ENCODE measurements at regions not wholly inside any gene's neighbourhood (a gene's known extent, or its start where the extent isn't known, plus 50 kb on each side); places are given as distances from the start of the nearest gene placed in this dataset.
"Not testable (repeated sequence)": the region's sequence is repeated elsewhere in the genome, so short reads cannot be mapped to it uniquely, and the experiment has no call there.

DNA sequence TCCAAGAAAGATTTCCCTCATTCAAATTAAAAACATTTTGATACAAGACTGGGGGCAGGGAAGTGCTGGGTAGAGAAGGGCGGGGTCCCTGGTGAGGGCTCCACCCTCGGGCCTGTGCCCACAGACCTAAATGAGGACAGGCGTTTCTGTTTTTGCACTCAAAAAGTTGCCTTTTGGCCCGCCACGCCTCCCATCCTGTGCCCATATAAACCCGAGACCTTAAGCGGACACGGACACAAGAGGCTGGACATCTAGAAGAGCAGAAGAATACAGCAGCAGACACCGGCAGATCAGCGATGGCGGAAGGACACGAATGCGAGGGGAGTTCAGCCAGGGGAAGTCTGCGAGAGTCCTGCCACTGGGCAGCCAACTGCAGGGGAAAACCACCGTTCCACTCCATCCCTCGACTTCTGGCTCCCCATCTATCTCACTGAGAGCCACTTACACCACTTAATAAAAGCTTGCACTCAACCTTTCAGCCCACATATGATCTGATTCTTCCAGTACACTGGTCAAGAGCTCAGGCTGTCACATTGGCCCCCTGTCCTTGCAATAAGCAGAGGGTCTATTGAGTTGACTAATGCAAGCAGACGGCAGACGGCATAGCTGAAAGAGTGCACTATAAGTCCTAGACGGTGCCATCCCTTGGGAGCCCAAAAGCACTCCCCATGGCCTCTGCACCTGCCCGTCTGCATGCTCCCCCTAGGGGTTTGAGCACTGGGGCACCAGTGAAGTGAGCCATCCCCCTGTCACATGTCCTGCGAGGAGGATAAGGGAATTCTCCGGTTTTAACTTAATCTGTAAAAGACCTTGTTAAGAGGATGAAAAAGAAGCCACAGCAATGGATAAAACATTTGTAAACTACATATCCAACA is 181.8 kb upstream of the PRSS1 start:
- Mint-ChIP-seq H3K36me3 (ENCODE audit: insufficient read depth) (no peaks in the 10 kb centered on the region), H3K4me1 (ENCODE audit: low read depth in 2 of 2) (no peaks in the 10 kb centered on the region), H3K9me3 (no peaks in the 10 kb centered on the region), H3K27me3 (peaks cover 12 to 14% of the 10 kb centered on the region in 2 donors), H3K4me3 (no peak overlapping the region), H3K27ac (no peak overlapping the region)
- ATAC-seq (replicated peaks) (no peak), DNase-seq (no peak)

DNA sequence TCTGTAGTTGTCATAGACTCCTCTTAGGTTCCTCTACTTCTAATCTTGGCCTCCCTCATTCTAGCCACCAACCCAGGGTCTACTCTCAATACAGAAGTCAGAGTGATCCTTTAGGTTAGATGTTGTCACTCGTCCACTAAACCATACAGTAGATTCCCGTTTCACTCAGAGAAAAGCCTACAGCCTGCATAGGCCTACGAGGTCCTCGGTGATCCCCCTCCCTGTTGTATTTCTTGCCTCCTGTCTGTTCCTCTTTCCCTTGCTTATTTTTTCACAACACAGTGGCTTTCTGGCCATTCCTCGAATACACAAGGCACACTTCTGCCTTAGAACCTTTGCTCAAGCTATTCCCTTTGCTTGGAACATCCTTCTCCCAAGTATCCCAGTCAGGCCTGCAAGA is 183.0 kb upstream of the PRSS1 start:
- DNase-seq (no peak), ATAC-seq (replicated peaks) (no peak)
- Mint-ChIP-seq H3K27ac (no peak overlapping the region), H3K4me3 (no peak overlapping the region), H3K9me3 (no peaks in the 10 kb centered on the region), H3K36me3 (ENCODE audit: insufficient read depth) (no peaks in the 10 kb centered on the region), H3K4me1 (ENCODE audit: low read depth in 2 of 2) (no peaks in the 10 kb centered on the region), H3K27me3 (peaks cover 5 to 20% of the 10 kb centered on the region in 2 donors)

DNA sequence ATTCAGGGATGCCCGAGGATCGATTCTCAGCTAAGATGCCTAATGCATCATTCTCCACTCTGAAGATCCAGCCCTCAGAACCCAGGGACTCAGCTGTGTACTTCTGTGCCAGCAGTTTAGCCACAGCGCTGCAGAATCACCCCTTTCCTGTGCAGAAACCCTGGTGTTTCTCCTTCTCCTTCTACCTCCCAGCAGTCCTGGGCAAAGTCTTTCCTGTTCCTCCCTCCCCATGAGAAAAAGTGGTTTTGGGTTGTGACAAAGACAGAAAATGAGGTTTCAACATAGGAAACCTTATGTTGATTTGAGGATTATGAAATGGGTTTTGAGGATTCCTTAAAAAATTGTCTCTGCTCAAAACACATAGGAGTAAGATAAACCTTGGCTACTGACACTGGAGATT is 185.1 kb upstream of the PRSS1 start:
- H3K9me3 Mint-ChIP-seq; ATAC-seq (replicated peaks); H3K27ac Mint-ChIP-seq; H3K4me1 Mint-ChIP-seq (ENCODE audit: low read depth in 2 of 2); DNase-seq; H3K36me3 Mint-ChIP-seq (ENCODE audit: insufficient read depth); H3K4me3 Mint-ChIP-seq: not testable (repeated sequence)
- peaks cover 0 to 11% of the 10 kb centered on the region in 2 donors for H3K27me3 Mint-ChIP-seq

DNA sequence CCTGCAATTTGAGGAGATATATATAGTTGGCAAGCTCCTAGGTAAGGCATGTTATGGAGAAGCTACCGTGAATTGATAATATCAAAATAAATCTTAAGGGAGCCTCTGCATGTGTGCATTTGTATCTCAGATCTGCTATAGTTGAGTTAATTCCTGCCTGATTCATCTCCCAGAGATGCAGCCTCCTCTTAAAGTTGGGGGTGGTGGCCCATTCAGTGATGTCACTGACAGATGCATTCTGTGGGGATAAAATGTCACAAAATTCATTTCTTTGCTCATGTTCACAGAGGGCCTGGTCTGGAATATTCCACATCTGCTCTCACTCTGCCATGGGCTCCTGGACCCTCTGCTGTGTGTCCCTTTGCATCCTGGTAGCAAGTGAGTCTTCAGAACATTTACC is 185.8 kb upstream of the PRSS1 start:
- Mint-ChIP-seq H3K36me3 (ENCODE audit: insufficient read depth) (no peaks in the 10 kb centered on the region), H3K27me3 (peaks cover 0 to 13% of the 10 kb centered on the region in 2 donors), H3K27ac (no peak overlapping the region), H3K4me1 (ENCODE audit: low read depth in 2 of 2) (no peaks in the 10 kb centered on the region), H3K9me3 (no peaks in the 10 kb centered on the region), H3K4me3 (no peak overlapping the region)
- ATAC-seq (replicated peaks) (no peak), DNase-seq (no peak)

DNA sequence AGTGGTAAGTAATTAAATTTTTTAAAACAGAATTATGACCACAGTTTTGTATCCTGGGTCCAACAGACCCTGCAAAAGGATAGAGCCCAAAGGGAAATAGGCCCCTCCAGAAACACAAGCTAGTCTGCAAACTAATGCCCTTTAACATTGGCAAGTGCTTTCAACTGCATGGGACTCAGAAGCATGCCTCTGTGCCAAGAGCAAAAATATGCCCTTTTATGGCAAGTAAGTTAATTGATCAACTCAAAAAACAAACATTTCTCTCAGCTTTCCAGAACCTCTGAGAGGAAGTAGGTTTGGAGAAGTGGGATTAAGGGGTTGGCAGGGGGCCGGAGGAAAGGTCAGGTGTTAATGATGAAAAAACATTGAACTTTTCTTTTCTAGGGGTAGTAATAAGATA is 186.6 kb upstream of the PRSS1 start:
- Mint-ChIP-seq H3K27me3 (peaks cover 2 to 21% of the 10 kb centered on the region in 2 donors), H3K27ac (no peak overlapping the region), H3K4me3 (no peak overlapping the region), H3K36me3 (ENCODE audit: insufficient read depth) (no peaks in the 10 kb centered on the region), H3K4me1 (ENCODE audit: low read depth in 2 of 2) (peaks cover 4 to 5% of the 10 kb centered on the region in 2 donors), H3K9me3 (no peaks in the 10 kb centered on the region)
- ATAC-seq (replicated peaks) (no peak), DNase-seq (no peak)

DNA sequence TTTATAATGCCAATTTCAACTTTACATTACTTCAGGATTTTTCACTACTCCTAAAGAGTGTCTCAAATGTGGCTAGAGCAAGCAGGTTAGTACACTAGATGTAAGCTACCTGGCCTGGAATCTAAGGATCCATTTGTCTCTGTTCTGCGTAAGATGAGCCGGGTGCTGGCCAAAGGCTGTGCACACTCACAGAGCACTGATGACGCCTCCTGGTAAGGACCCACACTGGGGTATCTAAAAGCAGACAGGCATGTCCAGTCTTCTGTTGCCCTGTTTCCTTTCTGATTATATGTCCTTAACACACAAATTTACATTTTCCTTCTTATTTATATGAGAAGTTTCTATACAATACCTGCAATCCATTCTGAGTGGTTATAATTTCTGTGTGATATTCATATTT is 187.9 kb upstream of the PRSS1 start:
- ATAC-seq (replicated peaks); DNase-seq; H3K4me3 Mint-ChIP-seq; H3K27ac Mint-ChIP-seq; H3K36me3 Mint-ChIP-seq (ENCODE audit: insufficient read depth); H3K9me3 Mint-ChIP-seq; H3K4me1 Mint-ChIP-seq (ENCODE audit: low read depth in 2 of 2): not testable (repeated sequence)
- peaks cover 7 to 27% of the 10 kb centered on the region in 2 donors for H3K27me3 Mint-ChIP-seq

DNA sequence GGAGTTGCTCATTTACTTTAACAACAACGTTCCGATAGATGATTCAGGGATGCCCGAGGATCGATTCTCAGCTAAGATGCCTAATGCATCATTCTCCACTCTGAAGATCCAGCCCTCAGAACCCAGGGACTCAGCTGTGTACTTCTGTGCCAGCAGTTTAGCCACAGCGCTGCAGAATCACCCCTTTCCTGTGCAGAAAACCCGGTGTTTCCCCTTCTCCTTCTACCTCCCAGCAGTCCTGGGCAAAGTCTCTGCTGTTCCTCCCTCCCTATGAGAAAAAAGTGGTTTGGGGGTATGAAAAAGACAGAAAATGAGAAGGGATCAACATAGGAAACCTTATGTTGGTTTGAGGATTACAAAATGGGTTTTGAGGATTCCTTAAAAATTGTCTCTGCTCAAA is 188.5 kb upstream of the PRSS1 start:
- H3K4me3 Mint-ChIP-seq; H3K9me3 Mint-ChIP-seq; DNase-seq; H3K27ac Mint-ChIP-seq; H3K4me1 Mint-ChIP-seq (ENCODE audit: low read depth in 2 of 2); ATAC-seq (replicated peaks); H3K36me3 Mint-ChIP-seq (ENCODE audit: insufficient read depth): not testable (repeated sequence)
- H3K27me3 Mint-ChIP-seq: peaks cover 10 to 33% of the 10 kb centered on the region in 2 donors

DNA sequence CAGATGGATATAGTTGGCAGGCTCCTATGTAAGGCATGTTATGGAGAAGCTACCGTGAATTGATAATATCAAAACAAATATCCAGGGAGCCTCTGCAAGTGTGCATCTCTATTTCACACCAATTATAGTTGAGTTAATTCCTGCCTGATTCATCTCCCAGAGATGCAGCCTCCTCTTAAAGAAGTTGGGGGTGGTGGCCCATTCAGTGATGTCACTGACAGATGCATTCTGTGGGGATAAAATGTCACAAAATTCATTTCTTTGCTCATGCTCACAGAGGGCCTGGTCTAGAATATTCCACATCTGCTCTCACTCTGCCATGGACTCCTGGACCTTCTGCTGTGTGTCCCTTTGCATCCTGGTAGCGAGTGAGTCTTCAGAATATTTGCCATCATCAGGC is 189.1 kb upstream of the PRSS1 start:
- Mint-ChIP-seq H3K36me3 (ENCODE audit: insufficient read depth) (no peaks in the 10 kb centered on the region), H3K9me3 (no peaks in the 10 kb centered on the region), H3K4me3 (no peak overlapping the region), H3K4me1 (ENCODE audit: low read depth in 2 of 2) (peaks cover 4 to 5% of the 10 kb centered on the region in 2 donors), H3K27ac (no peak overlapping the region), H3K27me3 (peaks cover 13 to 36% of the 10 kb centered on the region in 2 donors)
- ATAC-seq (replicated peaks) (no peak), DNase-seq (no peak)

DNA sequence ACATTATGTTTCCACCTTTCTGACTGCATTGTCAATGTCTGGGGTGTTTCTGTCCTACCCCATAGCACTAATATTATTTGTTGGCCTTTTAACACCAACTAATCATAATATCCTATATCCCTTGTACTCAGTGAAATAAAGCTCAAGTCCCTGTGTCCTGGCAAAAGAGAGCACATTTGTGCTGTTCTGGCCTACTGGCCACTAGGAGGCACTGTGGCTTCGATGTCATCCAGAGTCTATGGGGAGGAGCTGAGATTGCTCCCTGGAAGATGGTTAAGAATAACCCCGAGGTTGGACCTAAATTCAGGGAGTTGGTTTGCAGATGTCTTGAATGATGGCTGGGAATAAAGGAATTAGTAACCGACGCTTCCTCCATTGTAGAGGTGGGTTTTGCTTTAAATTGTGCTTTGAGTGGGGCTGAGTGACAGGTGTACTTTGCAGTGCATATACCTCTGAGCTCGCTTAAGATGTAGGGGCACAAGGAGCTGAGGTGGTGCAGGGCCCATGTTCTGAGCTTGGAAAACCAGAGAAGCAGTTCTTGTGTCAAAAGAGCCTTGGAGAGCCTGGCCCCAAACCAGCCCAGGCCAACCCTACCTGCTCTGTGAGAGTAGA is 191.2 kb upstream of the PRSS1 start:
- Mint-ChIP-seq H3K27me3 (peaks cover 13 to 36% of the 10 kb centered on the region in 2 donors), H3K4me3 (peak overlapping the region in 1 of 2 donors; percentile 2)

DNA sequence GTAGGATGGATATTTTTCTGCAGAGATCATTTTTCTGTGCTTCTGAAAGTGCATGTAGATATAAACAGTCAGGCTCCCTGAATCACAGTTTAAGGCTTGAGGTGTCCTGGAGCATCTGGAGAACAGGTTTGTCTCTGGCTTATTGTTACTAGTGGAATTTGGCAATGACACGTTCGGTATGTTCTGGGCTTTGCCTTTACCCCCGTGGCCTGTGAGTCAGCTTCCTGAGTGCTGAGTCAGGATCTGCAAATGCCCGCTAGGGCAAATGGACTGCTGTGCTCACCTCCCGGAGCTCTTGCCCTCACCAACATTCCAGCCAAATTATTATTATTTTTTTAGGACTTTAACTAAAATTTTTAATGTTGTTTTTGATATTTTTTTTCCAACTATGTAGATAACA is 192.5 kb upstream of the PRSS1 start:
- Mint-ChIP-seq H3K9me3 (no peaks in the 10 kb centered on the region), H3K4me3 (no peak overlapping the region), H3K36me3 (ENCODE audit: insufficient read depth) (no peaks in the 10 kb centered on the region), H3K27ac (no peak overlapping the region), H3K4me1 (ENCODE audit: low read depth in 2 of 2) (peaks cover 4 to 5% of the 10 kb centered on the region in 2 donors), H3K27me3 (peaks cover 13 to 29% of the 10 kb centered on the region in 2 donors)
- no peak for DNase-seq
- ATAC-seq (replicated peaks): no peak

More for the DNA sequence above, 191.2 kb upstream of the PRSS1 start:
- no peaks in the 10 kb centered on the region for H3K36me3 Mint-ChIP-seq (ENCODE audit: insufficient read depth)
- DNase-seq: peak; percentile 5 to 25 (median 21)
- no peak overlapping the region for H3K27ac Mint-ChIP-seq
- peaks cover 4 to 5% of the 10 kb centered on the region in 2 donors for H3K4me1 Mint-ChIP-seq (ENCODE audit: low read depth in 2 of 2)
- no peaks in the 10 kb centered on the region for H3K9me3 Mint-ChIP-seq
- peak; percentile 58 for ATAC-seq (replicated peaks)

DNA sequence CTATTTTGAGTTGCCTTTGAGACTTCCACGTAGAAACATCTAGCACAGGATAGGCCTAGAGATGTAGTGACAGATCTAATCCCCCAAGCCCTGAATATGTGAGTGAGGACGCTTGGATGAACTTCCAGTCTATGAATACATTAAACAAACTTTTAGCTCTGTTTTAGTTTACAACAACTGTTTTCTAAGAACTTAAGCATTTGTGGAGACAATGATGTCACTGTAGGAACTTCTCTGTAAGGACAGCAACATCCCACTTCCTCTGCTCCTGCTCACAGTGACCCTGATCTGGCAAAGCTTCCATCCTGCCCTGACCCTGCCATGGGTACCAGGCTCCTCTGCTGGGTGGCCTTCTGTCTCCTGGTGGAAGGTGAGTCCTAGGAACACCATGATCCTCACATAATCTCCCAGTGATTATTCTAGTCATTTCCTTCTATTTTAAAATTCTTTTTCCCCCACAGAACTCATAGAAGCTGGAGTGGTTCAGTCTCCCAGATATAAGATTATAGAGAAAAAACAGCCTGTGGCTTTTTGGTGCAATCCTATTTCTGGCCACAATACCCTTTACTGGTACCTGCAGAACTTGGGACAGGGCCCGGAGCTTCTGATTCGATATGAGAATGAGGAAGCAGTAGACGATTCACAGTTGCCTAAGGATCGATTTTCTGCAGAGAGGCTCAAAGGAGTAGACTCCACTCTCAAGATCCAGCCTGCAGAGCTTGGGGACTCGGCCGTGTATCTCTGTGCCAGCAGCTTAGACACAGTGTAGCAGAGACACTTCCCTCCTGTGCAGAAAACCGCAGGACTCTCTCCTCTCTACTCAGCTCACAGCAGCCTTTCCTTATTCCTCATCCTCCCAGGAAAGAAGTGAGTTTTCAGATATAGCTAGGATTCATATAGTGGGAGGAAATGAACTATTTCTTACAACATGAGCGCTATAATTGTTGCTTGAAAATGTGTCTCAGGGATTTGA is 194.4 kb upstream of the PRSS1 start:
- Mint-ChIP-seq H3K27me3 (peaks cover 23 to 26% of the 10 kb centered on the region in 2 donors), H3K4me3 (no peak overlapping the region), H3K27ac (no peak overlapping the region), H3K36me3 (ENCODE audit: insufficient read depth) (no peaks in the 10 kb centered on the region), H3K4me1 (ENCODE audit: low read depth in 2 of 2) (peaks cover 4 to 5% of the 10 kb centered on the region in 2 donors), H3K9me3 (no peaks in the 10 kb centered on the region)
- ATAC-seq (replicated peaks) (no peak), DNase-seq (no peak)

DNA sequence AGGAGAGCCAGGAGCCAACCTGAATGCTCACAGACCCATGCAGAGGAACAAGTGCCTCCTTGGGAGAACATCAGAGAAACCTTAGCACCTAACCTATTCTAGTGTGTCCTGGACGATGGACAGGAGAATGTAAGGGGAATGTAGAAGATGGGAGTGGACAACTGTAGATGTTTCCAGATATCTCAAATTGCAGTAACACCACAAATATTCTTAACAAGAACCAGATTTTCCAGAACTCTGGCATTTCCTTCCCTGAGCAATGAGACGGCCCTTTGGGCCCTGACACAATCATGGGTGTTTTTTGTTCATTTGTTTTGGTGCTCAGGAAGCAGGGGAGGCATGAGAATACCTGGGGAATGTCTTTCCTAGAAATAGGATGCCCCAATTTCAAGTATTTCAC is 196.1 kb upstream of the PRSS1 start:
- no peak overlapping the region for H3K27ac Mint-ChIP-seq
- DNase-seq (no peak), ATAC-seq (replicated peaks) (no peak)
- H3K4me1 Mint-ChIP-seq (ENCODE audit: low read depth in 2 of 2): peaks cover 3% of the 10 kb centered on the region in 2 donors
- H3K4me3 Mint-ChIP-seq: no peak overlapping the region
- no peaks in the 10 kb centered on the region for H3K36me3 Mint-ChIP-seq (ENCODE audit: insufficient read depth)
- H3K27me3 Mint-ChIP-seq: peaks cover 20 to 23% of the 10 kb centered on the region in 2 donors
- H3K9me3 Mint-ChIP-seq: no peaks in the 10 kb centered on the region

DNA sequence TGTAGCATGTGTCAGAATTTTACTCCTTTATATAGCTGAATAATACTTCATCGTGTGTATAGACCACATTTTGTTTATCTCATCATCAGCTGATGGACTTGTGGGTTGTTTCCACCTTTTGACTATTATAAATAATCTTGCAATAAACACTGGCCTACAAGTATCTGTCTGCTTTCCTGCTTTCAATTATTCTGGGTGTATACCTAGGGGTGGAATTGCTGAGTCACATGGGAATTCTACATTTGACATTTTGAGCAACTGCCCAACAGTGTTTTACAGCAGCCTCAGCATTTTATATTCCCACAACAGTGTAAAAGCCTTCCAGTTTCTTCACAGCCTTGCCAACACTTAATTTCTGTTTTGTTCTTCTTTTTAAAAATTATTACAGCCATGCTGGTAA is 200.3 kb upstream of the PRSS1 start:
- DNase-seq (no peak), ATAC-seq (replicated peaks) (no peak)
- H3K4me3 Mint-ChIP-seq: no peak overlapping the region
- no peaks in the 10 kb centered on the region for H3K4me1 Mint-ChIP-seq (ENCODE audit: low read depth in 2 of 2)
- no peaks in the 10 kb centered on the region for H3K9me3 Mint-ChIP-seq
- peaks cover 0 to 10% of the 10 kb centered on the region in 2 donors for H3K27me3 Mint-ChIP-seq
- no peak overlapping the region for H3K27ac Mint-ChIP-seq
- no peaks in the 10 kb centered on the region for H3K36me3 Mint-ChIP-seq (ENCODE audit: insufficient read depth)
